CMK (cell line): ENCODE measurements at regions not wholly inside any gene's neighbourhood (a gene's known extent, or its start where the extent isn't known, plus 50 kb on each side); places are given as distances from the start of the nearest gene placed in this dataset.

Experiments
- DNase-seq: peaks from one replicate; pipeline ENCODE4 v3.0.0-alpha.2; 2010; ENCODE audit warnings: low read depth

DNA sequence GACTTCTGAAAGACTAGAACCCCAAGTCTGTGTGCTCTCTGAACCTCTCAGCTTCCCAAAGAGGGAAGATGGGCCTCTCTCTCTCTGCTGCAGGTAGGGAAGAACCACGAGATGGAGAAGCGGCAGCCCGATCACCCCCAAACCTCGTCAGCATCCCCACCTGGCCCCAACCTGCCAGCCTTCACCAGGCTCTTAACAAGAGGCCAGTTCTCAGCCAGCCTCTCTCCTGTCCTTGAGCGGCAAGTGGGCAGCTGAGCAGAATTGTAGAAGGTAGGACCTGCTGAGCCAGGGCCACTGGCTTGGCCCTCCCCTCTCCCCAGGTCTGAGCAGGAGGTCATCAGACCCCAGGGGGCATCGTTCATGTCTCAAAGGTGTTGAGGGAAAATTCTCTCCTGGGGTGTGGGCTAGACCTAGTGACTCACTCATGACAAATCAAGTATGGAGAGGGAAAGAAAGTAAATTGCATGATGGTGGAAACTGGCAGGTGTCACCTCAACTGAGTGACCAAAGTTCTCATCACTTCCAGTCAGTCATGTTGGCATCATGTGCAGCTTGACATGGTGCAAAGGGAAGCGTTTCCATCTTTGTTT is 92.0 kb upstream of the GPR26 start:
- DNase-seq = no peak

GRCh38 chr10:123575105-123575504 is 91.0 kb upstream of the GPR26 start:
- no peak for DNase-seq

GRCh38 chr10:123576706-123577105 is 89.4 kb upstream of the GPR26 start:
- DNase-seq = no peak

DNA sequence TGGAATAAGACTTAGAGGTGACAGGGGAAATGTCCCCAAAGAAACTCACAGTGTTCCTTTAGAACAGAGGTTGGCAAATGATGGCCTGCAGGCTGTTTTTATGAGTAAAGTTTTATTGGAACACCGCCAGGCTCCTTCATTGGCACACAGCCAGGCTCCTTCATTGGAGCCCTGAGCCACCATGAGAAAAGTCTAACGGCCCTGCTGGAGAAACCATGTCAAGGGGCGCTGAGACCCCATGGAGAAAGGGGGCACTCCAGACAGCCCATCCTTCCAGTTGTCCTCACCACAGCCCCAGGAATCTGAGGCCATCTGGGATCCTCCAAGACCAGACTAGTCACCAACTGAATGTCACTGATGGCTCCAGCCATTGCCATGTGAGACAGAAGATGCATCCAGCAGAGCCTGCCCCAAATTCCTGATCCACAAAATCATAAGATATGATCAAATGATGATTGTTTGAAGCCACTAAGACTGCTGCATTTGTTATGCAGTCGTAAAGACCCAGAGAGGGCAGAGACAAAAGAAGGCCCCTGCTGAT is 88.2 kb upstream of the GPR26 start:
- no peak for DNase-seq

- no peak for DNase-seq
Measured at GRCh38 chr10:123578721-123579120, 87.4 kb upstream of the GPR26 start.

- DNase-seq = no peak
Measured at GRCh38 chr10:123579675-123580074, 86.5 kb upstream of the GPR26 start.

GRCh38 chr10:123580426-123580825 is 85.7 kb upstream of the GPR26 start:
- DNase-seq = no peak

- no peak for DNase-seq
Measured at GRCh38 chr10:123581656-123582055, 84.5 kb upstream of the GPR26 start.

GRCh38 chr10:123582084-123582989 is 83.8 kb upstream of the GPR26 start:
- DNase-seq = no peak

- DNase-seq = no peak
Measured at GRCh38 chr10:123583639-123584418, 82.3 kb upstream of the GPR26 start.

GRCh38 chr10:123584419-123584775 is 81.8 kb upstream of the GPR26 start:
- no peak for DNase-seq

GRCh38 chr10:123585477-123586445 is 80.4 kb upstream of the GPR26 start:
- no peak for DNase-seq

DNA sequence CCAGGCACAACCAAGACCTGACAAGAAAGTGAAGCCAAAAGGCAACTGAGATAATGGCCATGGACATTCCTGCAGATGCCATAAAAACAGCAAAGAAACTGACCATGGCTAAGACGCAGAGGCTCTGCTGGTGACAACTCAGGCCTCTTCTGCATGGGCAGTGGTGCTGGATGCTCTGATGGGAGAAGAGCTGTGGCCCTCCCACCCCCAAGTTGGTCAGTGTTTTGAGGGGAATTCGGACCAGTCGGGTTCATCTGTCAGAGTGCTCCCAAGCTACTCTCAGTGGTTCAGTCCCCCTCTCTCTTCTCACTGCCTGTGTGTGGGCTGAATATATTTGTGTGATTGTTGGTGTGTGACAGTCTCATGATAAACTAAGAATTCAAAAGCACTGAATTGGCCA is 79.0 kb upstream of the GPR26 start:
- no peak for DNase-seq

DNA sequence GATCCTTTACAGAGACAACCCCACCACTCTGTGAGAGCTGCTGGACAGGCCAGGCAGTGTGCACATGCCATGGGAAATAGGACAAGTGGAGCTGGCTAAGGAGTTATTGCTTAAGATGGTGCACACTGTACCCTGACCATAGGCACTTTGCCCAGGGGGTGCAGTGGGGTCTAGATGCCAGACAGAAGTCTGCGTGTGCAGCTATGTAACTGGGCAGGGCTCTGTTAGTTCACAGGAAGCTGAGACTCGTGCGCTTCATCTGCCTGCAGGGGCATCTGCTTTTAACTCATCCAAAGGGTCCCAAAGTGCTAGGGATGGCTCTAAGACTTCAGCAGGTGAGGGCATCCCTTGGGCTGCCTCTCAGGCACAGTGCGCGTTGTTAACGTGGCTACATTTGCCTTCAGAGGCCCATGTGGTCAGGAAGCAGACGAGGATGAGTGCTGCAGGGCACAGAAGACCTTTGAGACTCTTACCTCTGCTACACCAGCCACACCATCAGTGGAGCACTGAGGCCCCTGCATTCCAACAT is 77.7 kb upstream of the GPR26 start:
- no peak for DNase-seq

GRCh38 chr10:123595661-123596060 is 70.5 kb upstream of the GPR26 start:
- no peak for DNase-seq

- no peak for DNase-seq
Measured at GRCh38 chr10:123597676-123598075, 68.5 kb upstream of the GPR26 start.

DNA sequence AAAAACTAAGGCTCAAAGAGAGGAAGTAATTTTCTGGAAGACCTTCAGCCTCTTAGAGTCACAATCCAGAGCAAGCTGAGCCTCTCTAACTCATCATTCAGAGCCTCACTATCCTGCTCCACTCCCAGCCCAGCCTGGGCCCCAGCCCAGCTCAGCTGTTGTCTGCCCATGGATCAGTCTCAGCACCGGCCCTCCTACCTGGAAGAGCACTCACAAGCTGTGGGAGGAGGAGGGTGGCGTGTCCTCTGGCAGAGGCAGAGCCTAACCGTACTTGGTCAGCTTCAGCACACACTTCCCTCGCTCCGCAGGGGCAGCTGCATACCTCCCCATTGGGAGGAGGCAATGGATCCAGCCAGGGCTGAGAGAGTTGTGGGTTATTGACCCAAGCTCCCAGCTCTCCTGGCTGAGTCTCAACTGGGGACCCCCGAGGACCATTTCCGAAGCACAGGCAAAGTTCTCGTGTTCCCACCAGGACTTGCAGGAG is 66.7 kb upstream of the GPR26 start:
- DNase-seq = no peak

DNA sequence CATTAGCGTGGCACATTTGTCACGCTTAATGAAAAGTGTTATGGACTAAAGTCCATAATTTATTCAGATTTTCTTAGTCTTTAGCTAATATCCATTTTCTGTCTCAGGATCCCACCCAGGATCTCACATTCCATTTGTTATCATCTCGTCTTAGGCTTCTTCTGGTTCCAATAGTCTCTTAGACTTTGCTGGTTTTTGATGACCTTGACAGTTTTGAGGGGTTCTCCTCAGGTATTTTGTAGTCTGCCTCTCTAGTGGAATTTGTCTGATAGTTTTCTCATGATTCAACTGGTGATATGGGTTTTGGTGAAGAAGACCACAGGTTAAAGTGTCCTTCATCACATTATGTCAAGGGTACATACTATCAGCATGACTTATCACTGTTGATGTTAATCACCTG is 66.0 kb upstream of the GPR26 start:
- DNase-seq = no peak

DNA sequence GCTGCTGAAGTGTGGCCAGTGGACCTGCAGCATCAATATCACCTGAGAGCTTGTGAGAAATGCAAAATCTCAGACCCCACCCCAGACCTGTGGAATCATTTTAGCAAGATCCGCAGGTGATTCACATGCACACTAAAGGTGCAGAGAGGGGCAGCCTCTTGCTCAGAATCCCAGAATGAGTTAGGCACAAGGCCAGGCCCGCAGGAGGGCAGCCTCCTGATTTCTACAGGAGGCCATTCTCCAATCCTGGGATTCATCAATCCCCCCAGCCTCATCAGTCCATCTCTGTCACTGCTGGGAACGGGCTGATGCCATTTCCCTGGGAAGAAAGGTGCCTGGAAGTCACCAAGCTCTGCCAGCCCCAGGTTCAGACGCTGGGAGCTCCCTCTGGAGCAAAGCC is 63.0 kb upstream of the GPR26 start:
- DNase-seq = no peak

DNA sequence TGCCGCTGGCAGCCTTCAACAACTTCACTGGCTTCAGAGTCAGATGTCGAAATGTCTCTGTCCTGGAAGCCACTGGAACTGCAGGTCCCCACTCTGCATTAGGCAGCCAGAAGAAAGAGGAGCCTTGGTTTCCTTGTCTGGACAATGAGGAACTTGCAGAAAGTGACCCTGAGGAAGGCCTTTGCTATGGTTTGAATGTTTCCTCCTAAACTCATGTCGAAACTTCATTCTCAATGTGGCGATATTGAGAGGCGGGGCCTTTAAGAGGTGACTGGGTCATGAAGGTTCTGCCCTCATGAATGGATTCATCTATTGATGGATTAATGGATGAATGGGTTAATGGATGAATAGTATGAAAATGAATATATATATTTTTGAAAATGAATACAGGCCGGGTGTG is 61.6 kb upstream of the GPR26 start:
- DNase-seq = no peak

DNA sequence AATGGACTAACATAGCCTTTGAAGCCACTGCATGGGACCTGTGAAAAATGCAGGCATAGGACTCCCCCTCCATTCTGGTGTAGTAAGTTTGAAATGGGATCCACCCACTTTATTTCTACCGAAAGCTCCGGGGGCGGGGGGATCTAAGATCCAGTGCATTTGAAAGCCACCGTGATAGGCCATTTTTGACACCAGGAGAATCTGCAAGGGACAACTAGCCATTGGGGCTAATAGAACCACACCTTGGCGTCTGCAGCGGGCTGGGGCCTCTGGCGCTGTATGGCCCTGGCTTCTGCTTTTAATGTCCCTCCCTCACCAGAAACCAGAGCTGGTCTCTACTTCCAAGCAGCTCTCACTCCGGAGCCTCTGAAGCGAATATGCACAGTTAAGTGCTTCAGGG is 60.1 kb upstream of the GPR26 start:
- DNase-seq = no peak
